Suppressor macrophage treated with lipopolysaccharide for 4 hours (primary cell): ENCODE measurements at regions not wholly inside any gene's neighbourhood (a gene's known extent, or its start where the extent isn't known, plus 50 kb on each side); places are given as distances from the start of the nearest gene placed in this dataset.

Experiments
- DNase-seq: peaks from one replicate; pipeline ENCODE4 v3.0.0-alpha.2; 2020

- no peak for DNase-seq
Observed at GRCh38 chr10:129033340-129033739, 433.7 kb upstream of the MGMT start.

GRCh38 chr10:129033790-129034272 lies 433.2 kb upstream of the MGMT start:
- no peak for DNase-seq

- DNase-seq: no peak
Observed at GRCh38 chr10:129035052-129035827, 431.8 kb upstream of the MGMT start.

- DNase-seq: no peak
Observed at GRCh38 chr10:129038522-129038921, 428.5 kb upstream of the MGMT start.

- no peak for DNase-seq
Observed at GRCh38 chr10:129039406-129040370, 427.4 kb upstream of the MGMT start.

GRCh38 chr10:129040377-129040776 lies 426.7 kb upstream of the MGMT start:
- DNase-seq: no peak

- no peak for DNase-seq
Observed at GRCh38 chr10:129041916-129042315, 425.1 kb upstream of the MGMT start.

- no peak for DNase-seq
Observed at GRCh38 chr10:129042776-129043595, 424.1 kb upstream of the MGMT start.

- no peak for DNase-seq
Observed at GRCh38 chr10:129043691-129044090, 423.4 kb upstream of the MGMT start.

GRCh38 chr10:129045599-129045998 lies 421.4 kb upstream of the MGMT start:
- DNase-seq: no peak

- no peak for DNase-seq
Observed at GRCh38 chr10:129046065-129046681, 420.9 kb upstream of the MGMT start.

- DNase-seq: no peak
Observed at GRCh38 chr10:129046962-129047361, 420.1 kb upstream of the MGMT start.

- no peak for DNase-seq
Observed at GRCh38 chr10:129047600-129047999, 419.4 kb upstream of the MGMT start.

GRCh38 chr10:129048513-129048912 lies 418.5 kb upstream of the MGMT start:
- DNase-seq: no peak

GRCh38 chr10:129049501-129049900 lies 417.5 kb upstream of the MGMT start:
- DNase-seq: no peak

GRCh38 chr10:129055225-129055624 lies 411.8 kb upstream of the MGMT start:
- DNase-seq: no peak

GRCh38 chr10:129055986-129056385 lies 411.1 kb upstream of the MGMT start:
- DNase-seq: no peak

- DNase-seq: no peak
Observed at GRCh38 chr10:129056734-129057689, 410.0 kb upstream of the MGMT start.

GRCh38 chr10:129057856-129058663 lies 409.0 kb upstream of the MGMT start:
- DNase-seq: no peak

GRCh38 chr10:129058664-129059155 lies 408.3 kb upstream of the MGMT start:
- no peak for DNase-seq
